ENCODE measurements at regions not wholly inside any gene's neighbourhood (a gene's known extent, or its start where the extent isn't known, plus 50 kb on each side); places are given as distances from the start of the nearest gene placed in this dataset.

GRCh38 chr22:34812631-34813030, 253.3 kb upstream of the ISX start:
- ATAC-seq: no peak
- no peaks in the 10 kb centered on the region for H3K27me3 ChIP-seq (ENCODE audit: insufficient read depth, low read length)
- H3K79me2 ChIP-seq (ENCODE audit: insufficient read depth, low read length): no peaks in the 10 kb centered on the region
- TF ChIP-seq ZFX (IDR thresholded peaks at IDR 0.05): no peak
- no peak for TF ChIP-seq CBX3 (IDR thresholded peaks at IDR 0.05; ENCODE audit: low read depth)
- TF ChIP-seq, protein P1, sequence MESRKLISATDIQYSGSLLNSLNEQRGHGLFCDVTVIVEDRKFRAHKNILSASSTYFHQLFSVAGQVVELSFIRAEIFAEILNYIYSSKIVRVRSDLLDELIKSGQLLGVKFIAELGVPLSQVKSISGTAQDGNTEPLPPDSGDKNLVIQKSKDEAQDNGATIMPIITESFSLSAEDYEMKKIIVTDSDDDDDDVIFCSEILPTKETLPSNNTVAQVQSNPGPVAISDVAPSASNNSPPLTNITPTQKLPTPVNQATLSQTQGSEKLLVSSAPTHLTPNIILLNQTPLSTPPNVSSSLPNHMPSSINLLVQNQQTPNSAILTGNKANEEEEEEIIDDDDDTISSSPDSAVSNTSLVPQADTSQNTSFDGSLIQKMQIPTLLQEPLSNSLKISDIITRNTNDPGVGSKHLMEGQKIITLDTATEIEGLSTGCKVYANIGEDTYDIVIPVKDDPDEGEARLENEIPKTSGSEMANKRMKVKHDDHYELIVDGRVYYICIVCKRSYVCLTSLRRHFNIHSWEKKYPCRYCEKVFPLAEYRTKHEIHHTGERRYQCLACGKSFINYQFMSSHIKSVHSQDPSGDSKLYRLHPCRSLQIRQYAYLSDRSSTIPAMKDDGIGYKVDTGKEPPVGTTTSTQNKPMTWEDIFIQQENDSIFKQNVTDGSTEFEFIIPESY (IDR thresholded peaks at IDR 0.05; ENCODE audit: extremely low read depth, insufficient replicate concordance, low read length): no peak
- TF ChIP-seq ELF1 (IDR thresholded peaks at IDR 0.05; ENCODE audit: borderline replicate concordance, low read depth): no peak
- no peak overlapping the region for H2AFZ ChIP-seq (ENCODE audit: low read depth, low read length, poor library complexity, severe bottlenecking)
- no peak overlapping the region for H3K4me2 ChIP-seq (ENCODE audit: low read length)
- intact Hi-C loops (cut with micrococcal nuclease): no loop called here
- no peak overlapping the region for H3K27ac ChIP-seq (ENCODE audit: low read depth, low read length)
- POLR2A ChIA-PET: no interaction called here
- no TSS peak for BruUV-seq (replicated peaks)
- H3K4me3 ChIP-seq (replicated peaks in 1 of 2; ENCODE audit: low read depth in 1 of 2, low read length in 2 of 2): no peak overlapping the region
- no peak for DNase-seq (ENCODE audit: low read depth, low spot score)
- H3K9me3 ChIP-seq (ENCODE audit: control insufficient read depth in 1 of 2, insufficient read depth in 1 of 2, low read depth in 1 of 2, low read length in 2 of 2): no peaks in the 10 kb centered on the region; a peak in 1 of 4 replicates
- RAD21 ChIA-PET (ENCODE audit: low non-redundant PET in 1 of 2, low total read pairs in 2 of 2, uncharacterized antibody in 2 of 2, unreplicated experiment in 2 of 2): no interaction called here
- CTCF ChIA-PET: no interaction called here
- no peaks in the 10 kb centered on the region for H3K36me3 ChIP-seq (ENCODE audit: control insufficient read depth in 1 of 2, insufficient read depth in 2 of 2, low read length in 2 of 2)
- H3K4me1 ChIP-seq (ENCODE audit: control insufficient read depth in 1 of 2, insufficient read depth in 2 of 2, low read length in 2 of 2): no peaks in the 10 kb centered on the region
- H3K9ac ChIP-seq (ENCODE audit: low read length): no peak overlapping the region
- H3K9me2 ChIP-seq (ENCODE audit: insufficient read depth): no peaks in the 10 kb centered on the region
- H4K20me1 ChIP-seq (ENCODE audit: insufficient read depth): no peaks in the 10 kb centered on the region

GRCh38 chr22:34814260-34815025, 251.5 kb upstream of the ISX start:
- intact Hi-C loops (cut with micrococcal nuclease): no loop called here

More at GRCh38 chr22:34814260-34815025, 251.5 kb upstream of the ISX start:
- Histone ChIP-seq H3K4me3 (replicated peaks in 1 of 2; ENCODE audit: low read depth in 1 of 2, low read length in 2 of 2) (no peak overlapping the region), H3K9me2 (ENCODE audit: insufficient read depth) (no peaks in the 10 kb centered on the region), H3K9me3 (ENCODE audit: control insufficient read depth in 1 of 2, insufficient read depth in 1 of 2, low read depth in 1 of 2, low read length in 2 of 2) (no peaks in the 10 kb centered on the region; a peak in 1 of 4 replicates), H3K27ac (ENCODE audit: low read depth, low read length) (no peak overlapping the region), H3K4me2 (ENCODE audit: low read length) (no peak overlapping the region), H3K27me3 (ENCODE audit: insufficient read depth, low read length) (no peaks in the 10 kb centered on the region), H3K36me3 (ENCODE audit: control insufficient read depth in 1 of 2, insufficient read depth in 2 of 2, low read length in 2 of 2) (no peaks in the 10 kb centered on the region), H3K79me2 (ENCODE audit: insufficient read depth, low read length) (no peaks in the 10 kb centered on the region), H3K4me1 (ENCODE audit: control insufficient read depth in 1 of 2, insufficient read depth in 2 of 2, low read length in 2 of 2) (no peaks in the 10 kb centered on the region), H4K20me1 (ENCODE audit: insufficient read depth) (no peaks in the 10 kb centered on the region), H2AFZ (ENCODE audit: low read depth, low read length, poor library complexity, severe bottlenecking) (no peak overlapping the region), H3K9ac (ENCODE audit: low read length) (no peak overlapping the region)
- no peak for TF ChIP-seq TCF7L2 (IDR thresholded peaks at IDR 0.05; ENCODE audit: borderline replicate concordance, extremely low read depth, insufficient read depth, insufficient read length)
- no peak for TF ChIP-seq POLR2A (IDR thresholded peaks at IDR 0.05; ENCODE audit: borderline replicate concordance, extremely low read depth, insufficient read depth, insufficient read length)
- TF ChIP-seq, protein P2, sequence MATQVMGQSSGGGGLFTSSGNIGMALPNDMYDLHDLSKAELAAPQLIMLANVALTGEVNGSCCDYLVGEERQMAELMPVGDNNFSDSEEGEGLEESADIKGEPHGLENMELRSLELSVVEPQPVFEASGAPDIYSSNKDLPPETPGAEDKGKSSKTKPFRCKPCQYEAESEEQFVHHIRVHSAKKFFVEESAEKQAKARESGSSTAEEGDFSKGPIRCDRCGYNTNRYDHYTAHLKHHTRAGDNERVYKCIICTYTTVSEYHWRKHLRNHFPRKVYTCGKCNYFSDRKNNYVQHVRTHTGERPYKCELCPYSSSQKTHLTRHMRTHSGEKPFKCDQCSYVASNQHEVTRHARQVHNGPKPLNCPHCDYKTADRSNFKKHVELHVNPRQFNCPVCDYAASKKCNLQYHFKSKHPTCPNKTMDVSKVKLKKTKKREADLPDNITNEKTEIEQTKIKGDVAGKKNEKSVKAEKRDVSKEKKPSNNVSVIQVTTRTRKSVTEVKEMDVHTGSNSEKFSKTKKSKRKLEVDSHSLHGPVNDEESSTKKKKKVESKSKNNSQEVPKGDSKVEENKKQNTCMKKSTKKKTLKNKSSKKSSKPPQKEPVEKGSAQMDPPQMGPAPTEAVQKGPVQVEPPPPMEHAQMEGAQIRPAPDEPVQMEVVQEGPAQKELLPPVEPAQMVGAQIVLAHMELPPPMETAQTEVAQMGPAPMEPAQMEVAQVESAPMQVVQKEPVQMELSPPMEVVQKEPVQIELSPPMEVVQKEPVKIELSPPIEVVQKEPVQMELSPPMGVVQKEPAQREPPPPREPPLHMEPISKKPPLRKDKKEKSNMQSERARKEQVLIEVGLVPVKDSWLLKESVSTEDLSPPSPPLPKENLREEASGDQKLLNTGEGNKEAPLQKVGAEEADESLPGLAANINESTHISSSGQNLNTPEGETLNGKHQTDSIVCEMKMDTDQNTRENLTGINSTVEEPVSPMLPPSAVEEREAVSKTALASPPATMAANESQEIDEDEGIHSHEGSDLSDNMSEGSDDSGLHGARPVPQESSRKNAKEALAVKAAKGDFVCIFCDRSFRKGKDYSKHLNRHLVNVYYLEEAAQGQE (IDR thresholded peaks at IDR 0.05; ENCODE audit: low read depth): no peak
- no peak for TF ChIP-seq SP1 (IDR thresholded peaks at IDR 0.05; ENCODE audit: low read depth)
- RAD21 ChIA-PET (ENCODE audit: low non-redundant PET in 1 of 2, low total read pairs in 2 of 2, uncharacterized antibody in 2 of 2, unreplicated experiment in 2 of 2): no interaction called here
- DNase-seq (ENCODE audit: low read depth, low spot score): no peak
- CTCF ChIA-PET: no interaction called here
- POLR2A ChIA-PET: no interaction called here
- ATAC-seq: no peak
- no TSS peak for BruUV-seq (replicated peaks)
